C4-2B (cell line): ENCODE measurements at regions not wholly inside any gene's neighbourhood (a gene's known extent, or its start where the extent isn't known, plus 50 kb on each side); places are given as distances from the start of the nearest gene placed in this dataset.

ENCODE experiments used
- ZFX ChIP-seq: fragments of 450-650 bp; IDR thresholded peaks from 2 replicates; pipeline ENCODE4 v1.6.1; 2017
- TF ChIP-seq, protein P1 (sequence below): fragments of 450-650 bp; conservative IDR thresholded peaks from 2 replicates; pipeline ENCODE4 v1.5.1; 2017; ENCODE audit warnings: mild to moderate bottlenecking

DNA sequence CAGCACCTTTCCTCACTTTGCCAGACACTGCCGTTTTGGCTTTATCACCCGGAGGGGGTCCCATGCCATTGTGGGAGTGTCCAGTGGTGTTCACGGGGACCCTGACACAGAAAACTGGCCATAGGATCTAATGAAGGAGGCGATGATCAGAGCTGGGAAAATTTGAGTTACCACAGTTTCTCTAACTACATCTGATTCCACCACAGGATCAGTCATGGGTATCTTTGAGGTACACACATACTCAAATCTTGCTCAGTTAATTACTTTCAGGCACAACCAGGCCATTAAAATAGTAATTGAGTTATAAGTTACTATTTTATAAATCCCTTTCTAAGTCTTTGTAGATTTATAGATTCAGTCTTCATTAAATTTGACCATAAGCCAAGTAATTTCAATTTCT is 215.1 kb downstream of the PRL start:
- TF ChIP-seq, protein P1, sequence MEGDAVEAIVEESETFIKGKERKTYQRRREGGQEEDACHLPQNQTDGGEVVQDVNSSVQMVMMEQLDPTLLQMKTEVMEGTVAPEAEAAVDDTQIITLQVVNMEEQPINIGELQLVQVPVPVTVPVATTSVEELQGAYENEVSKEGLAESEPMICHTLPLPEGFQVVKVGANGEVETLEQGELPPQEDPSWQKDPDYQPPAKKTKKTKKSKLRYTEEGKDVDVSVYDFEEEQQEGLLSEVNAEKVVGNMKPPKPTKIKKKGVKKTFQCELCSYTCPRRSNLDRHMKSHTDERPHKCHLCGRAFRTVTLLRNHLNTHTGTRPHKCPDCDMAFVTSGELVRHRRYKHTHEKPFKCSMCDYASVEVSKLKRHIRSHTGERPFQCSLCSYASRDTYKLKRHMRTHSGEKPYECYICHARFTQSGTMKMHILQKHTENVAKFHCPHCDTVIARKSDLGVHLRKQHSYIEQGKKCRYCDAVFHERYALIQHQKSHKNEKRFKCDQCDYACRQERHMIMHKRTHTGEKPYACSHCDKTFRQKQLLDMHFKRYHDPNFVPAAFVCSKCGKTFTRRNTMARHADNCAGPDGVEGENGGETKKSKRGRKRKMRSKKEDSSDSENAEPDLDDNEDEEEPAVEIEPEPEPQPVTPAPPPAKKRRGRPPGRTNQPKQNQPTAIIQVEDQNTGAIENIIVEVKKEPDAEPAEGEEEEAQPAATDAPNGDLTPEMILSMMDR, result no peak
- TF ChIP-seq ZFX, result no peak
